ENCODE measurements at regions not wholly inside any gene's neighbourhood (a gene's known extent, or its start where the extent isn't known, plus 50 kb on each side); places are given as distances from the start of the nearest gene placed in this dataset.

- no peak for DNase-seq
These were observed 149.3 kb upstream of the SHH start for GRCh38 chr7:155961241-155962190.

DNA sequence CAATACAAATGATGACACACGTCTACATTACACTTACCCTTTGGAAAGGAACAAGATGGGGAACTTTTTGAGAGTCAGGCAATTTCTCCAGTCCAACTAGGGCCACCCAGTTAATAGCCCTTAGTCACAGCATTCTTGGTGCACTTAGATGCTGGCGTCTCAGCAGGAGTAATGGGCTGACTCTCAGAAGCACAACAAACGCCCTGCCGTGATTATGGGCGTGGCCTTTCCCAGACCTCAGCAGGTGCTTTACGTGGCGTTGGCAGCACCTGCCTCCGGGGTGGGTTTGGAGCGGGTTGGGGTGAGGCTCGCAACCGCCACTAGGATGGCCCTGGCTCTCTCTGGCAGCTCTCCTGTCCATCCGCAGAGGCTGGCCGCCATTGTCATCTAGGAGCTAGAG is 147.6 kb upstream of the SHH start:
- no peak for DNase-seq

DNA sequence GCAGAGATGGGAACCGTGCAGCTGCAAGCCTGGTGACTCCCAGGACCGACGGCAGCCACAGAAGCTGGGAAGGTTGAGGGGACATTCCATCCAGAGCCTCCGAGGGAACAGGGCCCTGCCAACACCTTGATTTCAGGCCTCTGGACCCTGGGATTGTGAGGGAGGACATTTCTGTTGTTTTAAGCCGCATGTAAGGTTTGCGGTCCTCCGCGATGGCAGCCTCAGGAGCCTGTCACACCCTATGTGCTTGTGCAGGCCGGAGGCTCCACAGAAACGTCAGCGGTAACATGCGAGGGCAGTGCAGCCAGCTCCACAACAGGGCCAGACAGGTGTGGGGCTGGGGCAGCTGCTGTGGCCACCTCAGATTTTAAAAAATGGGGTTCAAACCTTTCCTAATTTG is 144.7 kb upstream of the SHH start:
- no peak for DNase-seq

GRCh38 chr7:155955367-155955635 is 143.0 kb upstream of the SHH start:
- DNase-seq: no peak

DNA sequence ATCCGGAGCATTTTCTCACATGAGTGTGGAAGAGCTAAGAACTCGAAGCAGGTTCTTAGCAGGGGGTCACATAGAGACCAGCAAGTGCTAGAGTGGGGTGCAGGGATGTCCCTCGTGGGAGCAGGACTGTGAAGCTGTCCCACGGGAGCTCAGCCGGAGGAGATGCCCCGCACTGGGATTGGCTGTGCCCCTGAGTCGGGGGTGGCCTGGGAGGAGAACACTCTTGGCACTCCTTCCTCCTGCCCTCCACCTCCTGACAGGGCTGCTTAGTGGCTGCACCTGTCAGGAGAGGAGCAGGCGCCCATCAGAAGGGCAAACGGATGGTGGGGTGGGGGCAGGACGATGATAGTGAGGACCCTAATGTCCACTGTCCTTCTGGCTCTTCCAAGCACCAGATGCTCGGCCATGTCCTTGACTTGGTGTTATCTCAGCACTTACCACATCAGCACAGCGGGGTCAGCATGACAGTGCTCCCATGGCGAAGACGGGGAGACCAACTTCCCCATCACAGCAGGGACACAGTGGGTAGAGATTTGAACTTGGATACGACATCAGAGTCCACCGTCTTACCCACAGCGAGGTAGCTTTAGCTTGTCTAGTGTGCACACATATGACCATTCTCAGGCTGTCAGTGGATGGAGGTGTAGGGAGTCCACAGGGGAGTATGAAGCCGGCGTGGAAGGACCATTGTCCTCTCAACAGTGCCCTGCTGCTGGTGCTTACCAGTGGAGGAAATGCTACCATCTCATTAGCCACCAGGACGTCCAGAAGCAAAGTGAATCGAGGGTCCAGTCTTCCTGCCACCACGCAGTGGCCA is 142.5 kb upstream of the SHH start:
- DNase-seq: no peak

DNA sequence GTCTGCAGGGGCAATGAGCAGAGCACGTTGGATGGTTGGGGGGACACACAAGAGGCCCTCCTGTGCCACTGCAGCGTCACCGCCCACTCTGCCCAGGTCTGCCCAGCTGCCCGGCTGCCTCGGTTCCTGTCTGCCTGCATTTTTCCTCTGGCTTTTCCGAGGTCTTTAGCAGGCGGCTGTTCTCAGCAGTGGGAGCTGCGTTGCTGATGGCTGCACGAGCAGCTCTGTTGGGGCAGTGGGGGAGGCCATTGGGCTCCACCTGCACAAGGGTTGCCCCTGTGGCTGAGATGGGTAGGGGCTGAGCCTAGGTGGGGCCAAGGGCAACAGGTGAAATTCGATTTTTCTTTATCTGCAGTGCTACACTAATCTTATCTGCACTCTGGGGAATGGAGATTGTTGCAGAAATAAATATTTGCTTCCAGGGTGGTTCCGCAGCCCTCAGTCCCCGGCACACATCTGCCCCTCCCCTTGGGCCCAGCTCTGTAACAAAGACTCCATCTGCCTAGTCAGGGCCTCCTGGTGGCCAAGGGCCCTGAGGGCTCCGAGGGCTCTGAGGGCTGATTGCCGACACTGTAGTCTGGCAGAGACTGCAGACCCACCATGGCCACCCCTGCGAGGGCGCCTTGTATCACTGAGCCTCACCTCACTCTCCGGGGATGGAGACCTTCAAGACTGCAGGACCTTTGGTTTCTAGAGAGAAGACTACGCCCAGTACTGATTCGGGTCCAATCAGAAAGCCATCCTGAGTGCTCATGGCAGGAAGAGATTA is 141.7 kb upstream of the SHH start:
- DNase-seq: no peak

DNA sequence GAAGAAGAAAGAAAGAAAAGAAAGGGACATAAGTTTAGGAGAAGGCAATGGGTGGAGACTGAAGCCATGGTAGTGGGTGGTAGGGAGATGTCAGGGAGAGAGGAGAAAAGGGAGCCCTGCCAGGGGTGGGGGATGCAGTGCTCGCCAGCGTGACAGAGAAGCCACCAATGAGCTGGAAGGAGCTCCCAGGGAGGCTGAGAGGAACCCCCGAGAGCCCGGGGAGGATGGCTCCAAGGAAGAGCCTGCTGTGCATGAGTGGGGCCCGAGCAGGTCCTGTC is 141.2 kb upstream of the SHH start:
- no peak for DNase-seq

DNA sequence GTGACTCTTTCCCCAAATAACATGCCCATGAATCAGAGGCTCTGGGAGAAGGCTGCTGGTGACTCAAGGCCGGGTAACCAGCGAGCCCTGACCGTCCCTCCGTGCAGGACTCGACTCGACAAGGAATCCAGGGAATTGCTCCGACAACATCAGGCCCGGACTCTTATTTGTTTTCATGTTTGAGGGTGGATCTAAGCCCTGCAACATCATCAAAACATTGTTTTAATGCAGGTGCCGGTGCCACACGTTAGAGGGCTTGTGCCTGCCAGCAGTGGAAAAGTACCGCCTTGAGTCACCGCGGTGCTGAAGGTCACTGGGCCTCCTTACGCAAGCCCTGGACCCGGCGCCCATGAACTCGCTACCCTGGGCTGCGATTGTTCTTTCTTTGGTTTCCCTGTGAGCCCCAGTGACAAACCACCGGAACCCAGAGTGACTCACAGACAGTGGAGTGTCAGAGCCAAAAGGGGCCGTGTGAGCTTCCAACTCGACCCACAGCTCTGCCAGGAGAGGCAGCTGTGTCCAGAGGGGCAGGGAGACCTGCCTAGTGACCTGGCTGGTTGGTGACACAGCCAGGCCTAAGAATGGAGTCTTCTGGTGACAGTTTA is 139.4 kb upstream of the SHH start:
- DNase-seq: no peak

GRCh38 chr7:155950898-155951553 is 138.8 kb upstream of the SHH start:
- no peak for DNase-seq

- no peak for DNase-seq
These were observed 136.6 kb upstream of the SHH start for GRCh38 chr7:155948845-155949244.

GRCh38 chr7:155948423-155948822 is 136.2 kb upstream of the SHH start:
- no peak for DNase-seq

GRCh38 chr7:155947051-155947450 is 134.8 kb upstream of the SHH start:
- no peak for DNase-seq

DNA sequence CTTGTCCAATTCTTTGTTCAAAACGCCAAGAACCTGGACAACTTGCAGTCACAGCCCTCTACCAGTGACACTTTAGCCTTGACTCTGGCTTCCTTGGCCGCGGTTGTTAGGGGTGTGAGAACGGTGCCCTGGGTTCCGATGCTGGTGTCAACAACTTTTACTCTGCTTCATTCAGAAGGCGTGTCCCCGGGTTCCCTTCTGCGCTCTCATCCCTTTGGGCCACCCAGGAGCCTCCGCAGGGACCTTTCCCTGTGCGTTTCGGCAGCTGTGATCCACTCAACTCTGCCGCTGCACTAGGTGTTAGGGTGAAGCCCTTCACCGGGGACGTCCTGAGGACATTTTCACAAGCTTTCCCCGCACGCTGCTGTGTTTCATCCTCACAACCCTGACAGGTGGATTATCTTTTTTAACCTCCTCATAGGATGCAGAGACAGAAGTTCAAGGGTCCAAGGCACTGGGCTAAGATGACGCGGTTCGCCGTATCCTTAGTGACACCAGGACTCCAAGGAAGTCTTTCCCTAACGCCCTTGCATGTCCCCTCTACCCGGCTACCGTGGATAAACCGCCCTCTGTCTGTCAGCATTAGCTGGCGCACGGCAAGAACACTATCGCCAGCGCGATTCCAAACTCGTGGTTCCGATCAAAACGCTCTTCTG is 133.5 kb upstream of the SHH start:
- no peak for DNase-seq

- DNase-seq: no peak
These were observed 132.6 kb upstream of the SHH start for GRCh38 chr7:155944901-155945300.

- DNase-seq: no peak
These were observed 131.1 kb upstream of the SHH start for GRCh38 chr7:155943251-155943899.

GRCh38 chr7:155942226-155942950 is 130.1 kb upstream of the SHH start:
- no peak for DNase-seq

- no peak for DNase-seq
These were observed 129.4 kb upstream of the SHH start for GRCh38 chr7:155941688-155942087.

- no peak for DNase-seq
These were observed 127.1 kb upstream of the SHH start for GRCh38 chr7:155939350-155939749.

DNA sequence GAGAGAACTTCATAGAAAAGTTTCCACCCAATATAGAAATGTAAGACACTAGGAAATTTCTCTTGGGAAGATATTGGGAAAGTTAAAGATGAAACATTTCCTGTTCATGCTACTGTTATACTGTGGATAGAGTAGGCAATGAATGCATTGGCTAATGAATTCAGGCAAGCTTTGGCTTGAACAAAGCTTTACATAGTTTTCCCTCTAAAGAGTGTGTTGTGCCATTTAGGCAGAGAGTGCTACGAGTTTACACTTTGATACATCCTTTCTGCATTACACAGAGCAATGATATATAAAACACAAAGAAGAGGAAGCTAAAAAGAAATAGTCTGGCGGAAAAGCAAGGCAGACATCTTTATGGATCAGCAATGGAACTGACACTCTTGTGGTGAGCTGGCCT is 125.9 kb upstream of the SHH start:
- DNase-seq: no peak

DNA sequence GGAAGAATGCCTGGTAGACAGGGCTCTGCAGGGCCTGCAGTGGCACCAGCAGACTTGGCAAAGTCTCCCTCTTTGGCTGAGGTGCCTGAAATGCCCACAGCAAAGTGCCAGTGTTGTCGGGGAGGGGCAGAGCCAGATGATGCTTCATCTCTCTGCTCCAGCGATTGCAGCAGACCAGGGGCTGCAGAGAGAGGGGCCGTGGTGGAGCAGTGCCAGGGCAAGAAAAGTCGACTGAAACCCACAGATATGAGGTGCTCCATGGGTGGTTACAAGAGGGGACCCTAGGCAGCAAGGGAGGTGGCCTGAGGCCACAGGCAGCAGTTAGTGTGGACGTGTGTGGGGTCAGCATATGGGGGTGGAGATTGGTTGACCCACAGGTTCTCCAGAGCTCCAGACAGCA is 123.5 kb upstream of the SHH start:
- no peak for DNase-seq

DNA sequence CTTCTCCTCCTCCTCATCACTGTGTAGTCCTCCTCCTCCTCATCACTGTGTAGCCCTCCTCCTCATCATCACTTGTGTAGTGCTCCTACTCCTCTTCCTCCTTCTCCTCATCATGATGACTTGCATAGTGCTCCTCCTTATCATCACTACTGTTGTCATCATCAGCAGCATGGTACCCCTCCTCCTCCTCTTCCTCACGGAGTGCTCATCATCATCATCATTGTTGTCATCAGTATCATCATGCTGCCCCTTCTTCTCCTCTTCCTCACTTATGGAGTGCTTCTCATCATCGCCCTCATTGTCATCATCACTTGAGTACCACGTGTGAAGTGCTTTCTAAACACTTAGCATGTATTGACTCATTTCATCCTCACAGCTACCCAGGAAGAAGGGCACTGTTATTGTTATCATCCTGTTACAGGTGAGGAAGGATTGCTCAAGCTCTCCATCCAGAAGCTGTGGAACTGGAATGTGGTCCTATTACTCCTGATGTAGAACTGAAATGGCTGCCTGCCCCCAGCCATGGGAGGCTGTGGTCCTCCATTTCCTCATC is 122.8 kb upstream of the SHH start:
- no peak for DNase-seq

Measured in hematopoietic multipotent progenitor cell treated with erythropoietin and hydrocortisone succinate and interleukin-3 and kit ligand, for 8 days (in vitro differentiated cells).